ENCODE measurements at regions not wholly inside any gene's neighbourhood (a gene's known extent, or its start where the extent isn't known, plus 50 kb on each side); places are given as distances from the start of the nearest gene placed in this dataset.

DNA sequence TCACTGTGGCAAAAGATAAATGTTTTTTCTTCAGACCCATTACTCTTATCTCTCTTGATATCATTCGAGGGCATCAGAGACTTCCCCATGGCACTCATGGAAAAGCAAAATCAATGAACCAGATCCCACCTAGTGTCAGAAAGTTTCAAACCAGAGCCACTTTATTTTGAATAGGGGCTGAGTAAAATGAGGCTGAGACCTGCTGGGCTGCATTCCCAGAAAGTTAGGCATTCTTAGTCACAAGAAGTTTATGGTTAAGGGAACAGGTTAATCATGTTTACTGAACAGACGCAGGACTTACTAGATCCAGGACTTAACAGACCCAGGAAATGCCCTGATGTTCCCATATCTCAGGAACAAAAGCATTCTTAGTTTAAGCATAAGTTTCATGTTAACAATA, 369.9 kb downstream of the BTBD3 start:
- H3K9me3 Mint-ChIP-seq = peaks cover 1 to 17% (median 3%) of the 10 kb centered on the region in 6 donors

DNA sequence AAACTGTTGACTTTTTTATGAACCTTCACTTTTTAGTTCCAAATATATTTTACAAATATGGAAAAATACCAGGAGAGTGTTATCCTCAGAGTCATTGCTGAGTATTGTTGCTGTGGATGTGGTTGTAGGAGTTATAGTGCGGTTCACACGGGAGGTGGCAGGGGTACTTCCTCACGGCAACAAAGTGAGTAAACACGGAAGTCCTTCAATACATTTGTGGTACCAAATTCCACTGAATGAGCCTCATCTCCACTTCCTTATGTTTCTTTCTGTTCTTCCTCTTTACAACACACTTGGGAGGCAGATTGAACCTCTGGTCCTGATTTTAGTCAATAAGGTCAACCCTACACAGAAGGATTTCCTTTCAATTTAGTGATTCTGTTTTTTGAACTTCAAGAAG, 371.8 kb downstream of the BTBD3 start:
- Mint-ChIP-seq H3K36me3 (no peaks in the 10 kb centered on the region), H3K27ac (peak overlapping the region in 1 of 6 donors; percentile 22), H3K4me1 (peaks cover 0 to 12% of the 10 kb centered on the region in 2 donors), H3K27me3 (ENCODE audit: low read depth in 3 of 3) (peaks cover 0 to 5% (median 0%) of the 10 kb centered on the region in 3 donors), H3K4me3 (peak overlapping the region in 1 of 5 donors; percentile 10), H3K9me3 (peaks cover 0 to 22% (median 4%) of the 10 kb centered on the region in 6 donors)
- DNase-seq = no peak

More for the DNA sequence above, 369.9 kb downstream of the BTBD3 start:
- H3K36me3 Mint-ChIP-seq = no peaks in the 10 kb centered on the region
- H3K27me3 Mint-ChIP-seq (ENCODE audit: low read depth in 3 of 3) = peaks cover 0 to 5% (median 0%) of the 10 kb centered on the region in 3 donors
- no peak overlapping the region for H3K4me3 Mint-ChIP-seq
- H3K27ac Mint-ChIP-seq = no peak overlapping the region
- DNase-seq = no peak
- H3K4me1 Mint-ChIP-seq = peaks cover 0 to 12% of the 10 kb centered on the region in 2 donors

DNA sequence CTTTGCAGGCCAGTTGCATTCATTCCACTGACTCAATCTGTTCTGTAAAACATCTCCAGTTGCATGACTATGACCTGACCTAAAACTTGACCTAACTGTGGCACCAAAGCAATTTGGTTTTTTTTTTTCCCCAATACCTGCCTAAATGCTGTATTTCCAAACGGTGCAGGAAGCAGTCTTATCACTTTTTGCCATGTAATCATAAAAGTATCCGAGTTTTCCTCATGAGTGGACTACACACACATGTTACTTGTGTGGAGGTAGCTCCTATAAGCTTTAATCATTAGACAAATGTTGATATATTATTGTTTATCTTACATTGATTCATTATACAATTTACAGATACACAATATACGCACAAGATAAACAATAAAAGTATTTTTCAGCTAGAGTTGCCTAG, 373.7 kb downstream of the BTBD3 start:
- Mint-ChIP-seq H3K27ac (no peak overlapping the region), H3K36me3 (no peaks in the 10 kb centered on the region), H3K27me3 (ENCODE audit: low read depth in 3 of 3) (peaks cover 0 to 2% (median 1%) of the 10 kb centered on the region in 3 donors), H3K4me1 (peaks cover 0 to 12% of the 10 kb centered on the region in 2 donors), H3K4me3 (no peak overlapping the region), H3K9me3 (peaks cover 1 to 23% (median 6%) of the 10 kb centered on the region in 6 donors)
- DNase-seq = no peak

DNA sequence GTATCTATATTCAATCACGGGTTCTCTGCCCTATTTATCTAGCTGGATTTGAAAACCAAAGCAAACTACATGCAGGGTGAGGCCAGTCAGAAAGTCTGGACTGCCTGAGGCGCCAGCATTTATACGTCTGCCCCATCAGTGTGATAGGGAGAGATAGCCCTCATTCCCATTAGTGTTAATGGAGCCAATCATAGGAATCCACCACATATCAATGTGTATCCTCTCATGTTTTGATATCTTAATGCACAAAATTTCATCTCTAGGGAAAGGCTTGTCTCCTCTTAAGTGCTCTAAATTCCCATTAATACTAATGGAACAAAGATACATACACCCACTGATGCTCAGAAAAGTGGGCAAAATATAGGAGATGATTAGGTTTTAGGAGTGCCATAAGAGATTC, 376.2 kb downstream of the BTBD3 start:
- no peak overlapping the region for H3K27ac Mint-ChIP-seq
- H3K9me3 Mint-ChIP-seq = peaks cover 7 to 34% (median 19%) of the 10 kb centered on the region in 6 donors

DNA sequence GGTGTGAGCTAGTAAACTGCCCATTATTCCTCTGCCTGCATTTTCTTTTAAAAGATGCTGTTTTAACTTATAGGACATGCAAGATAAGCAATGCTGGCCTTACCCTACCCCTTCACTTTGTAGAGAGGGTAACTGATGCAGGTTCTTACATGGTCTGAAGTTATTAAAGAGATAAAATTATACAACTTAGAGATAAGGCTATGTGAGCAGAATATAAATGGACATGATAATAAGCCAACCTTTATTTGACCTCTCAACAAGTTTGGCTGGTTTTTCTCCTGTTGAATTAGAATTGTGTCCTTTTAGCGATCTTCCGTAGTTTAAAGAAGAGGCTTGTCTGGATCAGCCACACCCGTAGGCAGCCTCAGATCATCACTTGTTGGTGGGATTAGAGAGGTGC, 377.0 kb downstream of the BTBD3 start:
- DNase-seq = no peak
- peaks cover 0 to 4% (median 0%) of the 10 kb centered on the region in 3 donors for H3K36me3 Mint-ChIP-seq
- no peak overlapping the region for H3K27ac Mint-ChIP-seq
- H3K4me1 Mint-ChIP-seq = peaks cover 0 to 12% of the 10 kb centered on the region in 2 donors
- H3K4me3 Mint-ChIP-seq = no peak overlapping the region
- H3K9me3 Mint-ChIP-seq = peaks cover 8 to 33% (median 20%) of the 10 kb centered on the region in 6 donors
- H3K27me3 Mint-ChIP-seq (ENCODE audit: low read depth in 3 of 3) = peaks cover 0 to 3% (median 2%) of the 10 kb centered on the region in 3 donors

More for the DNA sequence above, 376.2 kb downstream of the BTBD3 start:
- peaks cover 0 to 3% (median 2%) of the 10 kb centered on the region in 3 donors for H3K27me3 Mint-ChIP-seq (ENCODE audit: low read depth in 3 of 3)
- DNase-seq = no peak
- H3K4me1 Mint-ChIP-seq = peaks cover 0 to 20% of the 10 kb centered on the region in 2 donors
- H3K4me3 Mint-ChIP-seq = no peak overlapping the region
- peaks cover 0 to 3% (median 0%) of the 10 kb centered on the region in 3 donors for H3K36me3 Mint-ChIP-seq

DNA sequence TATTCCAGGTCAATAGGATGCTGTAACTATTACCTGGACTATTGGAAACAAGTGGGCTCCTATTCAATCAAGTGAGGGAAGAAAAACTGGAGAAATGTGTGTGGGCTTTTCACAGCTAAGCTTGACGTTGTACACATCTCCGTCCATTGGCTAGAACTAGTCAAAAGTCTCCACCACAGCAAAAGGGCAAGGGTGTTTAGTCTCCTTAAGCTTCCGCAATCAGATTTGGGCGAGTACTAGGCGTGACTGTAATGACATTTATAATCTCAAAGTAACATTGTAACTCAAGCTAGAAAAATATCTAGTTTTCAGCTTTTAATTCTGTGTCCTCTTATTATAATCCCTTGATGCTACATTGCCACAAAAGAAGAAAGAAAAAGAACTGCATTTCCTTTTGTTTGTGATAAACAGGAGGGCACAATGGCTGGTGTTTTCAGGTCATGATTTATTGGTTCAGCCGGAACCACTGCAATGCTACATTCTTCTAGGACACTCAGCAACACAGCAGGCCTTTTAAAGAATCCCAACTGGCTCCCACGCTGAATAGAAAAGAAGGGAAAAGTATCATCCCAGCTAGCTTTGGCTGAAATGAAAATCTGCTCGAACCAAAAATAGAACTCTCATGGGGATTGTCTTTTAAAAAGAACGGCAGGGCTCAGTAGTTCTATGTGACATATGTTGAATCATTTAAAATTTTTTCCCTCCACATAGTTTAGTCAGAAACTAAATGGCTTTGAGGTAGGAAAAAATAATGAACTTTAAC, 387.7 kb downstream of the BTBD3 start:
- H3K36me3 Mint-ChIP-seq = no peaks in the 10 kb centered on the region
- H3K9me3 Mint-ChIP-seq = peaks cover 5 to 43% (median 14%) of the 10 kb centered on the region in 6 donors
- DNase-seq = no peak
- no peak overlapping the region for H3K27ac Mint-ChIP-seq
- no peak overlapping the region for H3K4me3 Mint-ChIP-seq
- H3K27me3 Mint-ChIP-seq (ENCODE audit: low read depth in 3 of 3) = peaks cover 0 to 2% (median 0%) of the 10 kb centered on the region in 3 donors
- no peaks in the 10 kb centered on the region for H3K4me1 Mint-ChIP-seq

DNA sequence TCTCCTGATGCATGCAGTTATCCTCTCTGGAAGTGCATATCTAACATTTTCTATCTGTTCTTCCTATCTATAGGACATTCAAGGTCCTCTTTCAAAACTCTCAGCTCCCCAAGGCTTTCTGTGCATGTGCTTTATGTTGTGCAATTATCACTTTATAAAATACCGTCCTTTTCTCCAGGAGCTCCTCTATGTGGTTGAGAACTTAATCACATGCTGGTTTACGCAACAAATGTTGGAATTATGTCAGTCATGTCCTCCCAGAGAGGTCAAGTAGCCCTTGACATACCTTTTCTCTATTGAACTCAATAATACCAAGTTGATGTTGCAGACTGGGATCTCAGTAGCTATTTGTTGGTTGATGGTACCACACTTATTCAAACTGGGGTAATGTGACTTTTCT, 388.4 kb downstream of the BTBD3 start:
- DNase-seq = no peak
- H3K4me1 Mint-ChIP-seq = no peaks in the 10 kb centered on the region
- H3K4me3 Mint-ChIP-seq = no peak overlapping the region
- peaks cover 5 to 48% (median 15%) of the 10 kb centered on the region in 6 donors for H3K9me3 Mint-ChIP-seq
- no peak overlapping the region for H3K27ac Mint-ChIP-seq
- H3K36me3 Mint-ChIP-seq = no peaks in the 10 kb centered on the region
- H3K27me3 Mint-ChIP-seq (ENCODE audit: low read depth in 3 of 3) = peaks cover 0 to 2% (median 0%) of the 10 kb centered on the region in 3 donors

DNA sequence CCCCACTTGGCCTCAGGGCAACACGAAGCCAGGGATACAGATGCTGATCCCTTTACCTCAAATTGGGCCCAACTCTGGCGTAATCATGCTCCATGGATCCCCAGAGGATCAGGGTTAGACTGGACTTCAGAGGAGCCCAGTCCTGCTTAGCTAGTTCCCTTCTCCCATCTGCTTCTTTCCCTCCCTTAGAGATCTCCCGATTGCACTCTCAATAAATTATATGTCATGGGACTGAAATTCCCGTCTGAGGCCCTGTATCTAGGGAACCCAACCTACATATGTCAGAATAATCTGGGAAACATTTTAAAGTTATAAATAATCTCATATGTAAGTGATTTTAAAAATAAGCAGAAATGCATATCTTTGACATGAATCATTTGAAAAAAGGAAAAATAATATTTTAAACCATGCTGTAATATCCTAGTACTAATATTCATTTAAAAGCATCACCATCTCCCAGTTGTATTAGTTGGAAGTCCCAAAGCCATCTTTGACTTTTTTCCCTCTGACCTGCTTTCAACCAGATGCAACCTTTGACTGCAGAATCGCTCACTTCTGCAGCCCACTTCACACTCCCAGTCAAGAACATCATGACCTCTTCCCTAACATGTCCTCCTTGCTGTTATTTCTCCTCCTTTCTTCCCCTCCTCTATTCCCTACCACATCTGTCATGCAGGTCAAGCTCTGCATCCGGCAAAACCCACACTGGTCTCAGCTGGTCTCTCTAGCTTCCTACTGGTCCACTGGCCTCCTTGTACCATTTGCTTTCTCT, 393.6 kb downstream of the BTBD3 start:
- H3K9me3 Mint-ChIP-seq = peaks cover 0 to 38% (median 9%) of the 10 kb centered on the region in 6 donors
- no peak for DNase-seq
- H3K36me3 Mint-ChIP-seq = no peaks in the 10 kb centered on the region
- peaks cover 0 to 2% (median 0%) of the 10 kb centered on the region in 3 donors for H3K27me3 Mint-ChIP-seq (ENCODE audit: low read depth in 3 of 3)
- H3K27ac Mint-ChIP-seq = no peak overlapping the region
- no peaks in the 10 kb centered on the region for H3K4me1 Mint-ChIP-seq
- H3K4me3 Mint-ChIP-seq = no peak overlapping the region

DNA sequence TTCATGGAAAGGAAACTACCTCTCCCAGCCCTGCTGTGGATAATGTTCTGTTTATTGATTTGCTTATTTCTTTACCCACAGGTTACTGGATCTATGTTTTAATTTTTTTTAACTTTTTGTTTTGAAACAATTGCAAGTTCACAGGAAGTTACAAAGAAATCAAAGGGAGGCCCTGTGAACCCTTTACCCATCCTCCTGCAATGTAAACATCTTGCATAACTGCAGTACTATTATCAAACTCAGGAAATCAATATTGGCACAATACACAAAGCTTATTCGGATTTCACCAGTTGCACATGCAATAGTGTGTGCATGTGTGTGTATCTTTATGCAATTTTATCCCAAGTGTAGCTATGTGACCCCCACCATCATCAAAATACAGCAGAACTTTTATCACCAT, 398.0 kb downstream of the BTBD3 start:
- H3K27ac Mint-ChIP-seq = no peak overlapping the region
- H3K9me3 Mint-ChIP-seq = peaks cover 0 to 22% (median 3%) of the 10 kb centered on the region in 6 donors
- no peak for DNase-seq
- no peaks in the 10 kb centered on the region for H3K36me3 Mint-ChIP-seq
- H3K27me3 Mint-ChIP-seq (ENCODE audit: low read depth in 3 of 3) = peaks cover 0 to 3% (median 0%) of the 10 kb centered on the region in 3 donors
- no peak overlapping the region for H3K4me3 Mint-ChIP-seq
- no peaks in the 10 kb centered on the region for H3K4me1 Mint-ChIP-seq

DNA sequence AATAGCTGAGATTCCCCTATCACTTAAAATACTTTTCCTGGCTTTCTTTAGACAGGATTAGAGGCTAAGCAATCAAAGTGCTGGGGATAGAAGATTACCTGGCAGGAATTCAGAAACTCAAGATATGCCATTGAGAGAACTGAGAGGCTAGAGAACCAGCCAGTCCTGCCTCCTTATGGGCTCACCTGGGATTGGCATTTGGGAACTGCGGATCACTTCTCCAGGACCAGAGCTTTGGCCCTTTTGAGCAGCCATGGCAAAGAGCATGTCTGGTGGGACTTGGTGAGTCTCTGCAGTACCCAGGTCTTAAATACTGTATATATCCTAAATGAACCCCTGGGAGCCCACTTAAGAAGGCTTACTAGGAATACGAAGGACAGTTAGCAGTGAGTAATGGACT, 399.1 kb downstream of the BTBD3 start:
- Mint-ChIP-seq H3K9me3 (peaks cover 0 to 24% (median 4%) of the 10 kb centered on the region in 6 donors), H3K27me3 (ENCODE audit: low read depth in 3 of 3) (peaks cover 0 to 4% (median 0%) of the 10 kb centered on the region in 3 donors), H3K4me1 (no peaks in the 10 kb centered on the region), H3K27ac (no peak overlapping the region), H3K36me3 (peaks cover 0 to 3% (median 0%) of the 10 kb centered on the region in 3 donors), H3K4me3 (no peak overlapping the region)
- DNase-seq = no peak

DNA sequence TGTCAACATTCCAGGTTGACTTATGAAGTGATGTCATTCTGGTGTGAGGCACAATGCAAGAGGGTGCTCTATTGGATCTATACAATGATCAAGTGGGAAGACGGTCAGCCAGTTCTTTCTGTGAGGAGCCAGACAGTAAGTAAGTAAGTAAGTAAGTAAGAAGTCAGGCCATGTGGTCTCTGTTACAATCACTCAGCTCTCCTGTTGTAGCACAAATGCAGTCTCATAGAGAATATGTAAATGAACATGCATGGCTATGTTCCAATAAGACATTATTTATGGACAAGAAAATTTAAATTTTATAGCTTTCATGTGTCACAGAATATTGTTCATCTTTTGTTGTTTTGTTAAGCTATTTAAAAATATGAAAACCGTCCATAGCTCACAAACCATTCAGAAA, 399.7 kb downstream of the BTBD3 start:
- H3K4me1 Mint-ChIP-seq = no peaks in the 10 kb centered on the region
- no peak for DNase-seq
- H3K36me3 Mint-ChIP-seq = peaks cover 0 to 3% (median 0%) of the 10 kb centered on the region in 3 donors
- H3K27me3 Mint-ChIP-seq (ENCODE audit: low read depth in 3 of 3) = peaks cover 0 to 4% (median 0%) of the 10 kb centered on the region in 3 donors
- H3K27ac Mint-ChIP-seq = no peak overlapping the region
- peaks cover 0 to 24% (median 4%) of the 10 kb centered on the region in 6 donors for H3K9me3 Mint-ChIP-seq
- H3K4me3 Mint-ChIP-seq = no peak overlapping the region

DNA sequence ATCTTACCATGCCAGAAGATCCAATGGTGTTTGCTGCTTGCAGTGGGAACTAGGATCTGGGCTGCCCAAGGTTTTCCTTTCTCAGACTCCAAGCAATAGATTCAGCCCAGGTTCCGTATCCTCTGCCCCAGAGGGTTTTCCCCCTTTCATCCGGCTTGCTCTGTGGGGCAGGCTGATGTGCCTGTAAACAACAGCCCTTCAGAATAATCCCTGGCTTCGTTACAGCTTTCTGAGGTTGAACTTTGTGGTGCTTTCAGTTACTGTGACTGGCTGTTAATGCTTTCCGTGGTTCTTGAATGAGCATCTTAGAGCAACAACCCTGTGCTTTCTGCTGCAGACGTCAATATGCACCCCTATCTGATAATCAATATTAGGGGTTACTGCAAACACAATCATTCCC, 400.4 kb downstream of the BTBD3 start:
- no peak for DNase-seq
- peaks cover 0 to 3% (median 0%) of the 10 kb centered on the region in 3 donors for H3K36me3 Mint-ChIP-seq
- peaks cover 0 to 4% (median 0%) of the 10 kb centered on the region in 3 donors for H3K27me3 Mint-ChIP-seq (ENCODE audit: low read depth in 3 of 3)
- no peaks in the 10 kb centered on the region for H3K4me1 Mint-ChIP-seq
- peaks cover 0 to 24% (median 4%) of the 10 kb centered on the region in 6 donors for H3K9me3 Mint-ChIP-seq
- no peak overlapping the region for H3K4me3 Mint-ChIP-seq
- no peak overlapping the region for H3K27ac Mint-ChIP-seq

DNA sequence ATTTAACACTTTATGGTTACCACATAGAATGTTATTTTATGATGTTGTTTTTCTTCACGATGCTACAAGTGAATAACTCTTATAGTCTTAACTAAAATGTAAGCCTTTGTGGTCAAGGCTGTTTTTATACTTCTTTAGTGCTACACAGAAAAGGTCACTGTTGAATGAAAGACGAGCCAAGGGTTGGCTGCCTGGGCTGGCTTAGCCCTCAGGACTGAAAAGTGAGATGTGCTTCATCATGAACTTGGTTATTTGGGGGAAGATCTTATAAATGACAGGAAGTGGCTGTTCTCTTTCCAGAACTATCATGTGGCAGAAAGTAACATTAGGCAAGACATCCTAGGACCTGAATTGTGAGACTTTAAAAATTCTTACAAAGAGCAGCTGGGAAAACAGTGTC, 404.0 kb downstream of the BTBD3 start:
- peaks cover 0 to 4% (median 0%) of the 10 kb centered on the region in 3 donors for H3K27me3 Mint-ChIP-seq (ENCODE audit: low read depth in 3 of 3)
- H3K9me3 Mint-ChIP-seq = peaks cover 0 to 22% (median 3%) of the 10 kb centered on the region in 6 donors
- DNase-seq = no peak
- H3K4me1 Mint-ChIP-seq = no peaks in the 10 kb centered on the region
- no peak overlapping the region for H3K27ac Mint-ChIP-seq
- H3K4me3 Mint-ChIP-seq = no peak overlapping the region
- peaks cover 0 to 3% (median 0%) of the 10 kb centered on the region in 3 donors for H3K36me3 Mint-ChIP-seq

DNA sequence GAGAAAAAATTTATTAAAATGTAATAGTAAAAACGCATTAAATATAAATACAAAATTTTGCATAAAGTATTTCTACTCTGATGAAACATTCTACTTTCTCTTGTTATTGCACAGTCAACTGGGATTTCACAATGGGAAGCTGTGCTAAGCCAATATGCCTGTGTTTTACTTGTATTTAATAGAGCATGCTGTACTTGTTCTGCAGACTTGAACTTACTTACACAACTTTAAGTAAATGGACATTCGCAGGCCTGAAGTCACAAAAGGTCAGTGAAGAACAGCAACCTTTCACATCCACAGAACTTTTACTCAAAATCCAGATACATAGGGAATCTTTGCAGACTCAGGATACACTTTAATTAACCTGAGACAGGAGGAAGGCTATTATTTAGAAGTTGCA, 409.5 kb downstream of the BTBD3 start:
- H3K36me3 Mint-ChIP-seq = no peaks in the 10 kb centered on the region
- no peak overlapping the region for H3K27ac Mint-ChIP-seq
- peaks cover 5 to 31% (median 12%) of the 10 kb centered on the region in 6 donors for H3K9me3 Mint-ChIP-seq
- no peaks in the 10 kb centered on the region for H3K4me1 Mint-ChIP-seq
- DNase-seq = no peak
- peaks cover 0 to 3% (median 0%) of the 10 kb centered on the region in 3 donors for H3K27me3 Mint-ChIP-seq (ENCODE audit: low read depth in 3 of 3)
- H3K4me3 Mint-ChIP-seq = no peak overlapping the region

Measured in immature natural killer cell (primary cell).